Left colon (tissue), 2 donors: ENCODE measurements at regions not wholly inside any gene's neighbourhood (a gene's known extent, or its start where the extent isn't known, plus 50 kb on each side); places are given as distances from the start of the nearest gene placed in this dataset.

Source experiments
- ATAC-seq: fragments of 200-7000 bp; cut with Tn5 transposase; one replicate; pipeline ENCODE4 v1.9.1; 2020; ENCODE audit warnings: mild to moderate bottlenecking, moderate library complexity
- DNase-seq, 2 donors: peaks; one replicate each; pipeline ENCODE4 v3.0.0-alpha.2; 2020
- intact Hi-C, 2 donors: fragments of 100-400 bp; cut with DNase I in 1 of 2; cut with micrococcal nuclease in 1 of 2; formaldehyde crosslinking; loops; one replicate each; pipeline versions ENCODE4 v1.11.2 to v1.14.0; 2022; cut with DNase I, micrococcal nuclease
- donor health status: DM: no; HTN: no; CAD: no.
- donor health status: DM: yes; HTN: yes; CAD: no.

GRCh38 chr7:46832136-46832535, 749.8 kb downstream of the TNS3 start:
- ATAC-seq: no peak
- intact Hi-C loops: no loop called here

DNA sequence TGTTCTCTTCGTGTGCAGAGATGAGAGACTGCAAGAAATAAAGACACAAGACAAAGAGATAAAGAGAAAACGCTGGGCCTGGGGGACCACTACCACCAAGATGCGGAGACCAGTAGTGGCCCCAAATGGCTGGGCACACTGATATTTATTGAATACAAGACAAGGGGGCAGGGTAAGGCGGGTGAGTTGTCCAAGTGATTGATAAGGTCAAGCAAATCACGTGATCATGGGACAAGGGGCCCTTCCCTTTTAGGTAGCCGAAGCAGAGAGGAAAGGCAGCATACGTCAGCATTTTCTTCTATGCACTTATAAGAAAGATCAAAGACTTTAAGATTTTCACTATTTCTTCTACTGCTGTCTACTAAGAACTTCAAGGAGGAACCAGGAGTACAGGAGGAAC, 762.1 kb downstream of the TNS3 start:
- DNase-seq (no peak), ATAC-seq (no peak)
- intact Hi-C loops: no loop called here

More at GRCh38 chr7:46832136-46832535, 749.8 kb downstream of the TNS3 start:
- DNase-seq: no peak

GRCh38 chr7:46814516-46815250, 767.2 kb downstream of the TNS3 start:
- no peak for DNase-seq
- intact Hi-C loops: no loop called here
- ATAC-seq: no peak

DNA sequence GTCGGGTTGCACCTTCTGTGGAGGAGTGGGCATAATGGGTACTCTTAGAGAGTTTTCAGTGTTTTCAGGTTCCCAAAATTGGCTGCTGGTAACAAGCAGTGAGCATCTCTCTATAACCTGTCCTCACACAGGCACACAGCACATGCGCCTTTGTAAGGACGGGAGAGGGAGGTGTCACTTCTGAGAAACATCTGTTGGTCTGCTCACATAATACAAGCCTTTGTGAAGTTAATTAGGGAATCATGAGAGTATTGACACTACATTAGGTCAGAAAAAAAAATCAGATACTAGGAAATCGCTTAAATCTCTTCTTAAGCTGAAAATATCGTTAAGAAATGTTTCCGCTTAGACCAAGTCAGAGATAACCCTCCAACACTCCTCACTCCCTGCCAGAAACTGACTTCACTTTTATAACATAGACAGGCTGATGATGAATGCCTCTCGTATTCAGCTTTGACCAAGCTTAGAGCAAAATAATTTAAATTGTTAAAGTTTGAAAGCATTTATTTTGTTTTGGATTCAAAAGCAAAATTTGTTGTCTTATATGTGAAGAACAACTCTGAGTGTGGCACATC, 769.7 kb downstream of the TNS3 start:
- intact Hi-C loops: no loop called here
- DNase-seq (no peak), ATAC-seq (no peak)

DNA sequence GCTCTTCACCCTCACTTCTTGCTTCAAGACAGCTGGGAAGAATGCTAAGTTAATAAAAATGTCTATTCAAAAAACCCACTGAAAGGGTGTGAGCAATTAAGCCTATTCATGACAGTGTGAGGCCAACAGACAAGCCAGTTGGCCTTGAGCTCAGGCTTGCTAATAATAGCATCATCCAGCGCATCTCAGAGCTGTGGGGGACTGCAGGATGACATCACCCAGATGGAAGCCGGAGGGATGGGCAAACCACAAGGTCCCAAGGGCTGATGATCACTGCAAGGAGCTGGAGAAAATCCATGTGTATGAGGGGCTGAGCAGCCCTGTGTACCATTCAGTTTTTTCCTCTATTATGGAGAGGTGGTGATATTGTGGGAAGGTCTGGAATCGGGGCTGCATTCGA, 770.4 kb downstream of the TNS3 start:
- no peak for ATAC-seq
- peak in 1 of 2 donors; percentile 4 for DNase-seq
- intact Hi-C loops: no loop called here

DNA sequence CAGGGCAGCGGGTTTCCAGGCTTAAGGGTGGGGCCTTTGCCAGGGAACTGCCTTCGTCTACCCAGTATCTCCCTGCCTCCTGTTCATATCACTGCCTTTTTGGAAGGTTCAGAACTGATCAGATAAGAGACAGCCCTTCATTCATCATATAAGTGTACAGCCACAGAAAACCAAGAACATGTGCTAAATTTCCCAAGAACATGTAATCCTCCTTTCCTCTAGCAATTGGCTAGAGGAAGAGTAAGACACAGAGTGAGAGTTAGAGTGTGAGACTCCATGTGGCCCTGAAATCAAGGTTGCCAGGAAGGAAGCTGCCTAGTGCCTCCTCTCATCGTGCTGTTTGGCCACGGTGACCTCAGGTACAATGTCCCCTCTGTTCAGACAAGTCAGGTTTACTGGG, 770.9 kb downstream of the TNS3 start:
- DNase-seq (no peak), ATAC-seq (no peak)
- intact Hi-C loops: no loop called here

GRCh38 chr7:46809886-46810285, 772.0 kb downstream of the TNS3 start:
- intact Hi-C loops: no loop called here
- DNase-seq (no peak), ATAC-seq (no peak)

DNA sequence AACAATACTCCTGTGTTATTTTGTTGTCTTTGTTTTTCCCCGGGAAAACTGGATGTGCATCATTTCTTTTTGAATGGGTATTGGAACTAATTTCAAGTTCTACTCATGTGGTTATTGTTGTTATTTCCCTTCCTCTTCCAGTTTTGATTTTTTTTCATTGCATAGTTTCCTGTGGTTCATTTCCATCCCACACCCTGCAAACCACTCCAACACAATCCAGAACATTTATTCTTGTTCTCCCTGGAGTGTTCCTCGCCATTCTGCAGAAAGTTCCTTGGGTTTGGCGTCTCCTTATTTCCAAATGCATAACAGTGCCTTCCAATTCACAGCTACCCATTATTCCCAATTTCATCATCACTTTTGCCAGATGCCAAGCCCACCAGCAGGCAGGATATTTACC, 775.1 kb downstream of the TNS3 start:
- intact Hi-C loops: no loop called here
- no peak for DNase-seq

DNA sequence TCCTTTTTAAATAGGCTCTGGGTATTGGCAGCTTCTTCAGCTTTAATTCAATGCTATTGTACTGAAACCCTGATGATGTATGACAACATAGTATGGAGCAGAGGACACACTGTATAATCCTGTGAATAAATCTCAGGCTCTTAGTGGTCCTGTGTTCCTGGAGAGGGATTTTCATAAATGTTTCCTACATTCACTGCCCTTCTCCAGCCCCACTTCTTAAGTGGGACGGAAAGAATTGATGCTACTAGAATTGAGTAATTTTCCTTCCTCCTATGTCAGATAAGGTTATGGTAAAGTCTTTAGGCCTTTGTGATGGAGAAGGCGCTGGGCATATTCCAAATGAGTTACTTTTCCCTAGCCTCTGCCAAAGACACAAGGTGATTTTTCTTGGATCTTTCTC, 779.4 kb downstream of the TNS3 start:
- ATAC-seq (no peak), DNase-seq (no peak)

More for the DNA sequence above, 775.1 kb downstream of the TNS3 start:
- ATAC-seq: no peak

GRCh38 chr7:46791188-46791587, 790.7 kb downstream of the TNS3 start:
- ATAC-seq (no peak), DNase-seq (no peak)
- intact Hi-C loops: no loop called here

More for the DNA sequence above, 779.4 kb downstream of the TNS3 start:
- intact Hi-C loops: no loop called here

- DNase-seq: no peak
- intact Hi-C loops: no loop called here
- no peak for ATAC-seq
Measured at GRCh38 chr7:46786995-46787394, 794.9 kb downstream of the TNS3 start.

DNA sequence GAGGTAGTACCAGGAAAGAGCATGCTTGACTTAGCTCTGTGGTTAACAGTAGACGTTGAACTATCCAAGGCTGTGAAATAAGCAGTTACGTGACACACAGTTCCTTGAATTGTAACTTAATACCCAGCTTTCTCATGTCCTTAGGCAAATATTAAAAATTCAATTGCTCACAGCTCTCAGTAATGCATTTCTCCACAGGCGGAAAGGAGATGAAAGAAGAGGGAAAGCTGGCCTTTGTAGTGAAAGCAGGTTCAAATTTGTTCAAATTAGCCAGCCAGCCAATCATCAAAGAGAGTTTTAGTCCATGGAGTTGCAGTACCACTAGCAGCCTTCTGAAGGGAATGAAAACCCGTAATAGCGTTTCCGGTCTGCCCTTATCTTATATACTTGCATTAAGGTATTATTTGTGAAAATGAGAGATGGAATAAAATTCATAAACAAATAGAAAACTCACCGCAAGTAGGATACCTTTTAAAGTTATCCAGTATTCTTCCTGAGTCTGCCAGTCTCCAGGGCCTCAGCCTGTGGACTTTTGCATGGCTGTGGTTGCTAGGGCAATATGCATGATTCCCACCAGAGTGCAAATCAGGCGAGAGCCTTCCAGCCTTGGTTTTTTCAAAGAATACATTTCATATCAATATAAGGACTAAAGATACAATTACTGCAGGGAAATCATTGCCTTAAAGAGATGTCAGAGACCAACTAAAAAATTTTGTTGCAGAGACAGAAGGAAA, 795.5 kb downstream of the TNS3 start:
- intact Hi-C loops: no loop called here
- ATAC-seq (no peak), DNase-seq (no peak)

DNA sequence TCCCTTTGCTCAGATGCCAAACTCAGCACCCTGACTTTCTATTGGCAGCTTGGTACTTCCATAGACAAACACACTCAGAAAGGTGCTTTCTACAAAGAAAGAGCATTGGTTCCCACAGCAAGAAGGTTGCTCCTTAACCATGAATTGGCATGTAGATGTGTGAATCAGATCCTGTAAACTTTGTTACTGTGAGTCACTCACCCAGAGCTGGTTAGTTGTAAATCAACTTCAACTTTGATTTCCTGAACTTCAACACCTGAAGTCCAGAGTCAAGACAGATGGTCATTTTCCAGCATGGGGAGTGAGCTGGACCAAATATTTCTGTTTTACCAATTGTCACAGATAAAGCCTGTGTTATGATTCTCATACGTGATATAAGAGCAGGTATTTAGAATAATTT, 797.2 kb downstream of the TNS3 start:
- ATAC-seq: no peak

DNA sequence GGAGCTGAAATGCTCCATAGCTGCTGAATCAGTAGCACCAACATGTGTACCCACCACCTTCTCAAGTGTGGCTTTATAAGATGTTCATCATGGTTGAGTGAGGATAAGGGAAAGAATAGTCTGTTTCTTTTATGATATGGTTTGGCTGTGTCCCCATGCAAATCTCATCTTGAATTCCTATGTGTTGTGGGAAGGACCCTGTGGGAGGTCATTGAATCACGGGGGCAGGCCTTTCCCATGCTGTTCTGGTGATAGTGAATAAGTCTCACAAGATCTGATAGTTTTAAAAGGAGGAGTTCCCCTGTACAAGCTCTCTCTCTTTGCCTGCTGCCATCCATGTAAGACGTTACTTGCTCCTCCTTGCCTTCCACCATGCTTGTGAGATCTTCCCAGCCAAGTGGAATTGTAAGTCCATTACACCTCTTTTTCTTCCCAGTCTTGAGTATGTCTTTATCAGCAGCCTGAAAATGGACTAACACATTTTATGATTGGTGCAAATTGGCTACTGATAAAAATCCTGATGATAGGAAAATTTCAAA, 799.9 kb downstream of the TNS3 start:
- DNase-seq (no peak), ATAC-seq (no peak)
- intact Hi-C loops: no loop called here

More for the DNA sequence above, 797.2 kb downstream of the TNS3 start:
- DNase-seq: no peak
- intact Hi-C loops: no loop called here

DNA sequence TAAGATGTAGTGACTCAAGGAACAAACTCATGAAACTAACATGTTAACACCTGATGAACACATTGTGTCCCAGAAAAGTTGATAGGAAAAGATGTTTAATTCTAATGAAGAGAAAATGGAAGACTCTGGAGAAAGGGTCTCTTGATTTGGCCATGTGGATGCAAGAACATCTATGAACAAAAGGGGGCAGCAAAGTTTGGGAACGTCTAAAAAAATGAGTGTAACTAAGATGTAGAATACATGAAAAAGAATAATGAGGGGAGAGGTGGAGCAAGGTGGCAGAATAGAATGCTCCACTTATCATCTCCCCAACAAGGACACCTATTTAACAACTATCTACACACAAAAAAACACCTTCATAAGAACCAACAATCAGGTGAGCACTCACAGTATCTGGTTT, 805.1 kb downstream of the TNS3 start:
- ATAC-seq (no peak), DNase-seq (no peak)
- intact Hi-C loops: loop anchor here in 1 of 2 donors (10.0 kb wide), 1 partner anchor 308 kb away; no protein-coding TSS in a partner anchor

- intact Hi-C loops: loop anchor here in 1 of 2 donors (10.0 kb wide), 1 partner anchor 309 kb away; no protein-coding TSS in a partner anchor
- ATAC-seq (no peak), DNase-seq (no peak)
Measured at GRCh38 chr7:46775776-46776175, 806.1 kb downstream of the TNS3 start.

- intact Hi-C loops: loop anchor here in 1 of 2 donors (10.0 kb wide), 1 partner anchor 310 kb away; no protein-coding TSS in a partner anchor
- DNase-seq: no peak
- no peak for ATAC-seq
Measured at GRCh38 chr7:46775020-46775419, 806.9 kb downstream of the TNS3 start.

GRCh38 chr7:46774515-46774914, 807.4 kb downstream of the TNS3 start:
- intact Hi-C loops: loop anchor here in 1 of 2 donors (10.0 kb wide), 1 partner anchor 310 kb away; no protein-coding TSS in a partner anchor
- ATAC-seq (no peak), DNase-seq (no peak)

DNA sequence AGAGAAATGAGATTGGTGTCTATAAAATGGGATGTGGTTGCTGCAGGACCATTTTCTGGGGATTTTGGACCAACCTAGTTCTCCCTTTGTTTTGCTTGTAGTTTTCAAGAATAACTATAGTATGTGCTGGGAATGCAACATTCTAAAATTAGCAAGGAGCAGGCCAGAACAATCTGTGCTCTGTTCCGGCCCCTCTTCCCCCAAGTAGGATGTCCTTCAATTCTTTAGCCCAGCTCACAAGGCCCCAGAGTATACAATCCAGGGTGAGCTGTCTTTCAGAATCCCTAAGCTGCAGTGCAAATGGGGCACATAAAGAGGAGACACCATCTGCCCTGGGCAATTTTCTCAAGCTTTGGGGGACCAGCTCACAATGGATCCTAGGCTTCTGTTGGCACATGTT, 809.1 kb downstream of the TNS3 start:
- intact Hi-C loops: loop anchor here in 1 of 2 donors (10.0 kb wide), 1 partner anchor 312 kb away; no protein-coding TSS in a partner anchor
- DNase-seq (no peak), ATAC-seq (no peak)
